ENCODE measurements at regions not wholly inside any gene's neighbourhood (a gene's known extent, or its start where the extent isn't known, plus 50 kb on each side); places are given as distances from the start of the nearest gene placed in this dataset.

DNA sequence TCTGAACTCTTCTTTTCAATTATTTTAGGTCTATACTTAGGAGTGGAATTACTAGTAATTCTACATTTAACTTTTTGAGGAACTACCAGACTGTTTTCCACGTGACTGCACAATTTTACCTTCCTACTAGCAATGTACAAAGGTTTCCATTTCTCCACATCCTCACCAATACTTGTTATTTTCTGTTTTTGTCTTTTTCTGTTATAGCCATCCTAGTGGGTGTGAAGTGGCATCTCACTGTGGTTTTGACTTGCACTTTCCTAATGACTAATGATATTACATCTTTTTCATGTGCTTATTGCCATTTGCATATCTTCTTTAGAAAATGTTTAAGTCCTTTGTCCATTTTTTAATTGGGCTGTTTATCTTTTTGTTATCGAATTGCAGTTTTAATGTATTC, 136.9 kb upstream of the EGFLAM start:
- no peak overlapping the region for H3K27ac Mint-ChIP-seq (ENCODE audit: unreplicated experiment)
- H3K9me3 Mint-ChIP-seq, result no peaks in the 10 kb centered on the region
- DNase-seq (ENCODE audit: low read depth, low spot score), result no peak
- no peaks in the 10 kb centered on the region for H3K27me3 Mint-ChIP-seq (ENCODE audit: low read depth)
- H3K4me3 Mint-ChIP-seq, result no peak overlapping the region
- TF ChIP-seq, protein P1, sequence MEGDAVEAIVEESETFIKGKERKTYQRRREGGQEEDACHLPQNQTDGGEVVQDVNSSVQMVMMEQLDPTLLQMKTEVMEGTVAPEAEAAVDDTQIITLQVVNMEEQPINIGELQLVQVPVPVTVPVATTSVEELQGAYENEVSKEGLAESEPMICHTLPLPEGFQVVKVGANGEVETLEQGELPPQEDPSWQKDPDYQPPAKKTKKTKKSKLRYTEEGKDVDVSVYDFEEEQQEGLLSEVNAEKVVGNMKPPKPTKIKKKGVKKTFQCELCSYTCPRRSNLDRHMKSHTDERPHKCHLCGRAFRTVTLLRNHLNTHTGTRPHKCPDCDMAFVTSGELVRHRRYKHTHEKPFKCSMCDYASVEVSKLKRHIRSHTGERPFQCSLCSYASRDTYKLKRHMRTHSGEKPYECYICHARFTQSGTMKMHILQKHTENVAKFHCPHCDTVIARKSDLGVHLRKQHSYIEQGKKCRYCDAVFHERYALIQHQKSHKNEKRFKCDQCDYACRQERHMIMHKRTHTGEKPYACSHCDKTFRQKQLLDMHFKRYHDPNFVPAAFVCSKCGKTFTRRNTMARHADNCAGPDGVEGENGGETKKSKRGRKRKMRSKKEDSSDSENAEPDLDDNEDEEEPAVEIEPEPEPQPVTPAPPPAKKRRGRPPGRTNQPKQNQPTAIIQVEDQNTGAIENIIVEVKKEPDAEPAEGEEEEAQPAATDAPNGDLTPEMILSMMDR (conservative IDR thresholded peaks at IDR 0.05), result no peak
- no peaks in the 10 kb centered on the region for H3K36me3 Mint-ChIP-seq (ENCODE audit: low read depth)
- peaks cover 13% of the 10 kb centered on the region for H3K4me1 Mint-ChIP-seq

DNA sequence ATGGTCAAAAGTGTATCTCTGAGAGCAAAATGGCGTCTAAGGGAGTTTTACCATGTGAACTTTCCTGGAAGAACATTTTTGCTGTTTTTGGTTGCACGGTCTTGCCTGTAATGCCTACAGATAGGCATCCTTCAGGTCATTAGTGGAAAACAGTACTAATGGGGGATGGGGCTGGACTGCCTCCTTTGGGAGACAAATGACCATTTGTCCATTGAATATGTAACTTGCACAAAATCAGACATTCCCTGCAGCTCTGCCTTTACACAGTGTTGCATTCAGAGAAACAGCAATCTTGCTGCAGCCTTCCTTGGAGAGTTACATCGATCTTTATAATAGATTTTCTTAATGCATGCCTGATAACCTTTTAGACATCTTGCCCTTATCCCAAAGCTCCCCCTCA, 138.5 kb upstream of the EGFLAM start:
- no peaks in the 10 kb centered on the region for H3K36me3 Mint-ChIP-seq (ENCODE audit: low read depth)
- H3K4me1 Mint-ChIP-seq, result peaks cover 13% of the 10 kb centered on the region
- H3K27ac Mint-ChIP-seq (ENCODE audit: unreplicated experiment), result no peak overlapping the region
- no peaks in the 10 kb centered on the region for H3K27me3 Mint-ChIP-seq (ENCODE audit: low read depth)
- DNase-seq (ENCODE audit: low read depth, low spot score), result no peak
- no peaks in the 10 kb centered on the region for H3K9me3 Mint-ChIP-seq
- no peak overlapping the region for H3K4me3 Mint-ChIP-seq
- TF ChIP-seq, protein P1 (conservative IDR thresholded peaks at IDR 0.05), result no peak

DNA sequence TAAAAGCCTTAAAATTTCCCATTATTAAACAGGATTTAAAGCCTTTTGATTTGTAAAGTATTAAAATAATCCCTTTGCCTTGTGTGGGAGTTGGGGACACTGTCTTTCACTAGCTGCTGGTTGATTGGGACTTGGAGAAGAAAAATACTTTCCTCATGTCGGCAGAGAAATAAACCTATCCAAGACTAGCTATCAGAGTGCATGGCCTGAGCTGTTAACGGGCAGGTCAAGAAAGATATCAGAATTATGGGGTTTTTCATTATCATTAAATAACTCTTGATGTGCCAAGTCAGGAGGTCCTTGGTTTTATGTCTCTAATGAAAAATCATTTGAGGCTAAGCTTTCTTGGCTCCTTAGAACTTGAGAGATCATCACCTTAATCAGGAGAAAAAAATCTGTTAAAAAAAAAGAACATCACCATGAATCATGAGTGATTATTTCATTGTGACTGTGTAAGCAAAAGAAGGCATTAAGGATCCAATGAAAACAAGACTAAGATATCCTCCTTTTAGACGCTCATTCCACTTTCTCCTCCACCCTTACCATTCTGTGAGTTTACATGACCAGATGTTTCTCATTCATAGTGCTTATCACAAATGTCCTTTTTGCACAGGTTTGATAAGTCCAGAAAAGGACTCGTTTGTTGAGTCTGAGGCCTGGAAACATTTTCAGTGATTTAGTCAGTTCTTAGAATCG, 140.4 kb upstream of the EGFLAM start:
- no peak for DNase-seq (ENCODE audit: low read depth, low spot score)
- H3K4me3 Mint-ChIP-seq, result no peak overlapping the region
- no peaks in the 10 kb centered on the region for H3K36me3 Mint-ChIP-seq (ENCODE audit: low read depth)
- TF ChIP-seq, protein P1 (conservative IDR thresholded peaks at IDR 0.05), result no peak
- H3K27me3 Mint-ChIP-seq (ENCODE audit: low read depth), result no peaks in the 10 kb centered on the region
- H3K9me3 Mint-ChIP-seq, result no peaks in the 10 kb centered on the region
- H3K4me1 Mint-ChIP-seq, result peaks cover 23% of the 10 kb centered on the region
- H3K27ac Mint-ChIP-seq (ENCODE audit: unreplicated experiment), result no peak overlapping the region

- Mint-ChIP-seq H3K4me1 (peaks cover 23% of the 10 kb centered on the region), H3K9me3 (no peaks in the 10 kb centered on the region), H3K36me3 (ENCODE audit: low read depth) (no peaks in the 10 kb centered on the region), H3K27me3 (ENCODE audit: low read depth) (no peaks in the 10 kb centered on the region), H3K4me3 (no peak overlapping the region), H3K27ac (ENCODE audit: unreplicated experiment) (no peak overlapping the region)
- TF ChIP-seq, protein P1 (conservative IDR thresholded peaks at IDR 0.05), result no peak
- DNase-seq (ENCODE audit: low read depth, low spot score), result no peak
Observed at GRCh38 chr5:38115318-38115827, 143.0 kb upstream of the EGFLAM start.

GRCh38 chr5:38113880-38114279, 144.5 kb upstream of the EGFLAM start:
- TF ChIP-seq, protein P1 (conservative IDR thresholded peaks at IDR 0.05), result no peak
- no peaks in the 10 kb centered on the region for H3K9me3 Mint-ChIP-seq
- no peak overlapping the region for H3K4me3 Mint-ChIP-seq

More at GRCh38 chr5:38113880-38114279, 144.5 kb upstream of the EGFLAM start:
- Mint-ChIP-seq H3K36me3 (ENCODE audit: low read depth) (no peaks in the 10 kb centered on the region), H3K4me1 (peaks cover 10% of the 10 kb centered on the region), H3K27ac (ENCODE audit: unreplicated experiment) (peak overlapping the region; percentile 31), H3K27me3 (ENCODE audit: low read depth) (no peaks in the 10 kb centered on the region)
- DNase-seq (ENCODE audit: low read depth, low spot score), result no peak
